Activated CD4-positive, alpha-beta T cell treated with anti-CD3 and anti-CD28 coated beads, Interleukin-2, amount 10 ng/mL, durations not matched to agents 24 days and 14 days (primary cell): ENCODE measurements at regions not wholly inside any gene's neighbourhood (a gene's known extent, or its start where the extent isn't known, plus 50 kb on each side); places are given as distances from the start of the nearest gene placed in this dataset.

Experiments used
- DNase-seq: peaks from one replicate; pipeline ENCODE4 v3.0.0; 2022
- H3K27ac Mint-ChIP-seq: one replicate; pipeline ENCODE4 v1.8.0; 2022; ENCODE audit warnings: mild to moderate bottlenecking, mixed read lengths
- H3K27me3 Mint-ChIP-seq: one replicate; pipeline ENCODE4 v1.8.0; 2022; ENCODE audit warnings: mixed read lengths
- H3K36me3 Mint-ChIP-seq: one replicate; pipeline ENCODE4 v1.8.0; 2022; ENCODE audit warnings: low read depth, mild to moderate bottlenecking, mixed read lengths
- H3K4me1 Mint-ChIP-seq: one replicate; pipeline ENCODE4 v1.8.0; 2021; ENCODE audit warnings: mixed read lengths
- H3K4me3 Mint-ChIP-seq: one replicate; pipeline ENCODE4 v1.8.0; 2022; ENCODE audit warnings: mild to moderate bottlenecking, moderate library complexity, mixed read lengths
- H3K9me3 Mint-ChIP-seq: one replicate; pipeline ENCODE4 v1.8.0; 2021; ENCODE audit warnings: mixed read lengths
- intact Hi-C: fragments of 100-400 bp; cut with micrococcal nuclease; formaldehyde crosslinking; loops from one replicate; pipeline ENCODE4 v1.15.1; 2023

GRCh38 chr2:9142551-9143263, 63.9 kb upstream of the ASAP2 start:
- H3K4me3 Mint-ChIP-seq: peak overlapping the region; percentile 55
- H3K9me3 Mint-ChIP-seq: no peaks in the 10 kb centered on the region
- no peaks in the 10 kb centered on the region for H3K36me3 Mint-ChIP-seq
- intact Hi-C loops: loop anchor here (2.0 to 5.0 kb wide), 3 partner anchors 228 to 415 kb away; partner anchors contain the start of genes ADAM17 and IAH1
- H3K27ac Mint-ChIP-seq: no peak overlapping the region
- DNase-seq: peak; percentile 94
- H3K27me3 Mint-ChIP-seq: peaks cover 19% of the 10 kb centered on the region
- H3K4me1 Mint-ChIP-seq: peaks cover 4% of the 10 kb centered on the region

GRCh38 chr2:9141706-9142460, 64.7 kb upstream of the ASAP2 start:
- Mint-ChIP-seq H3K27me3 (peaks cover 17% of the 10 kb centered on the region), H3K4me1 (peaks cover 4% of the 10 kb centered on the region), H3K27ac (no peak overlapping the region), H3K9me3 (no peaks in the 10 kb centered on the region), H3K4me3 (no peak overlapping the region), H3K36me3 (no peaks in the 10 kb centered on the region)
- intact Hi-C loops: loop anchor here (2.0 to 5.0 kb wide), 3 partner anchors 229 to 415 kb away; partner anchors contain the start of genes ADAM17 and IAH1
- DNase-seq: no peak

GRCh38 chr2:9141091-9141667, 65.4 kb upstream of the ASAP2 start:
- intact Hi-C loops: loop anchor here (5.0 kb wide), 2 partner anchors 331 to 416 kb away; partner anchors contain the start of genes ADAM17 and IAH1
- Mint-ChIP-seq H3K4me1 (peaks cover 4% of the 10 kb centered on the region), H3K27ac (no peak overlapping the region), H3K36me3 (no peaks in the 10 kb centered on the region), H3K27me3 (peaks cover 13% of the 10 kb centered on the region), H3K9me3 (no peaks in the 10 kb centered on the region), H3K4me3 (no peak overlapping the region)
- DNase-seq: no peak

- Mint-ChIP-seq H3K4me3 (no peak overlapping the region), H3K27ac (no peak overlapping the region), H3K27me3 (peaks cover 13% of the 10 kb centered on the region), H3K9me3 (no peaks in the 10 kb centered on the region), H3K4me1 (peaks cover 4% of the 10 kb centered on the region), H3K36me3 (no peaks in the 10 kb centered on the region)
- intact Hi-C loops: loop anchor here (5.0 kb wide), 2 partner anchors 332 to 417 kb away; partner anchors contain the start of genes ADAM17 and IAH1
- DNase-seq: no peak
These were observed 66.0 kb upstream of the ASAP2 start for GRCh38 chr2:9140645-9141044.

- Mint-ChIP-seq H3K9me3 (no peaks in the 10 kb centered on the region), H3K27ac (no peak overlapping the region), H3K4me3 (no peak overlapping the region), H3K36me3 (no peaks in the 10 kb centered on the region), H3K4me1 (peaks cover 4% of the 10 kb centered on the region), H3K27me3 (peaks cover 11% of the 10 kb centered on the region)
- DNase-seq: peak; percentile 91
- intact Hi-C loops: loop anchor here (2.0 to 5.0 kb wide), 3 partner anchors 267 to 418 kb away; partner anchors contain the start of genes ADAM17 and IAH1
These were observed 66.8 kb upstream of the ASAP2 start for GRCh38 chr2:9139491-9140443.

- intact Hi-C loops: loop anchor here (2.0 kb wide), 1 partner anchor 265 kb away; no protein-coding TSS in a partner anchor
- DNase-seq: no peak
- Mint-ChIP-seq H3K27me3 (peaks cover 14% of the 10 kb centered on the region), H3K9me3 (peaks cover 7% of the 10 kb centered on the region), H3K4me1 (peaks cover under 1% of the 10 kb centered on the region), H3K36me3 (no peaks in the 10 kb centered on the region), H3K4me3 (no peak overlapping the region), H3K27ac (no peak overlapping the region)
These were observed 69.0 kb upstream of the ASAP2 start for GRCh38 chr2:9137379-9138150.

GRCh38 chr2:9135822-9136558, 70.6 kb upstream of the ASAP2 start:
- Mint-ChIP-seq H3K27me3 (peaks cover 7% of the 10 kb centered on the region), H3K4me3 (no peak overlapping the region), H3K9me3 (peaks cover 7% of the 10 kb centered on the region), H3K27ac (no peak overlapping the region), H3K4me1 (no peaks in the 10 kb centered on the region), H3K36me3 (no peaks in the 10 kb centered on the region)
- intact Hi-C loops: no loop called here
- DNase-seq: no peak

- intact Hi-C loops: no loop called here
- no peak overlapping the region for H3K4me3 Mint-ChIP-seq
- no peaks in the 10 kb centered on the region for H3K36me3 Mint-ChIP-seq
- no peaks in the 10 kb centered on the region for H3K9me3 Mint-ChIP-seq
- no peaks in the 10 kb centered on the region for H3K27me3 Mint-ChIP-seq
- DNase-seq: no peak
- no peaks in the 10 kb centered on the region for H3K4me1 Mint-ChIP-seq
- H3K27ac Mint-ChIP-seq: no peak overlapping the region
These were observed 79.3 kb upstream of the ASAP2 start for GRCh38 chr2:9127316-9127715.

GRCh38 chr2:9126540-9126939, 80.1 kb upstream of the ASAP2 start:
- H3K4me3 Mint-ChIP-seq: no peak overlapping the region
- no peak overlapping the region for H3K27ac Mint-ChIP-seq
- no peak for DNase-seq
- H3K9me3 Mint-ChIP-seq: no peaks in the 10 kb centered on the region
- intact Hi-C loops: no loop called here
- H3K27me3 Mint-ChIP-seq: no peaks in the 10 kb centered on the region
- no peaks in the 10 kb centered on the region for H3K4me1 Mint-ChIP-seq
- no peaks in the 10 kb centered on the region for H3K36me3 Mint-ChIP-seq

GRCh38 chr2:9124231-9124741, 82.3 kb upstream of the ASAP2 start:
- H3K9me3 Mint-ChIP-seq: no peaks in the 10 kb centered on the region
- no peaks in the 10 kb centered on the region for H3K36me3 Mint-ChIP-seq
- no peaks in the 10 kb centered on the region for H3K27me3 Mint-ChIP-seq
- H3K27ac Mint-ChIP-seq: no peak overlapping the region
- DNase-seq: no peak
- H3K4me1 Mint-ChIP-seq: no peaks in the 10 kb centered on the region
- intact Hi-C loops: no loop called here
- H3K4me3 Mint-ChIP-seq: no peak overlapping the region

- intact Hi-C loops: no loop called here
- H3K4me3 Mint-ChIP-seq: no peak overlapping the region
- H3K27ac Mint-ChIP-seq: no peak overlapping the region
- no peaks in the 10 kb centered on the region for H3K9me3 Mint-ChIP-seq
- H3K4me1 Mint-ChIP-seq: no peaks in the 10 kb centered on the region
- H3K36me3 Mint-ChIP-seq: no peaks in the 10 kb centered on the region
- H3K27me3 Mint-ChIP-seq: no peaks in the 10 kb centered on the region
- no peak for DNase-seq
These were observed 83.5 kb upstream of the ASAP2 start for GRCh38 chr2:9123069-9123468.

- Mint-ChIP-seq H3K27ac (no peak overlapping the region), H3K9me3 (no peaks in the 10 kb centered on the region), H3K4me1 (no peaks in the 10 kb centered on the region), H3K27me3 (no peaks in the 10 kb centered on the region), H3K4me3 (no peak overlapping the region), H3K36me3 (no peaks in the 10 kb centered on the region)
- intact Hi-C loops: no loop called here
- DNase-seq: no peak
These were observed 84.2 kb upstream of the ASAP2 start for GRCh38 chr2:9122367-9122766.
